Astrocyte (in vitro differentiated cells and primary cell): ENCODE measurements at regions not wholly inside any gene's neighbourhood (a gene's known extent, or its start where the extent isn't known, plus 50 kb on each side); places are given as distances from the start of the nearest gene placed in this dataset.

Experiments
- DNase-seq: peaks from one replicate; pipeline ENCODE4 v3.0.0-alpha.2; 2010; ENCODE audit warnings: low read depth
- FAIRE-seq: peaks from 2 replicates; lab custom pipeline; 2011; peaks lifted over from hg19 to GRCh38; lab: Jason Lieb, UNC
- H2AFZ ChIP-seq: 2 replicates; pipeline ENCODE4 v1.6.0; 2012; ENCODE audit warnings: low read depth, low read length, inconsistent platforms
- H3K27ac ChIP-seq: 2 replicates; pipeline ENCODE4 v1.5.1; 2011; ENCODE audit warnings: low read depth, low read length, inconsistent platforms
- H3K27me3 ChIP-seq: 2 replicates; pipeline ENCODE4 v1.6.0; 2011; ENCODE audit warnings: low read length, inconsistent platforms; ENCODE audit not compliant: insufficient read depth
- H3K36me3 ChIP-seq: 2 replicates; pipeline ENCODE4 v1.5.1; 2011; ENCODE audit warnings: low read length, inconsistent platforms; ENCODE audit not compliant: insufficient read depth
- H3K4me1 ChIP-seq: 2 replicates; pipeline ENCODE4 v1.5.1; 2011; ENCODE audit warnings: low read length, inconsistent platforms; ENCODE audit not compliant: insufficient read depth
- H3K4me2 ChIP-seq: 2 replicates; pipeline ENCODE4 v1.6.0; 2012; ENCODE audit warnings: low read length, inconsistent platforms
- H3K4me3 ChIP-seq: 2 replicates; pipeline ENCODE4 v1.5.1; 2011; ENCODE audit warnings: low read depth, mild to moderate bottlenecking, low read length, inconsistent platforms; ENCODE audit not compliant: insufficient read depth
- H3K79me2 ChIP-seq: 2 replicates; pipeline ENCODE4 v1.6.0; 2012; ENCODE audit warnings: mild to moderate bottlenecking, low read length, inconsistent platforms; ENCODE audit not compliant: insufficient read depth
- H3K9ac ChIP-seq: 2 replicates; pipeline ENCODE4 v1.6.0; 2012; ENCODE audit warnings: mild to moderate bottlenecking, low read length, inconsistent platforms
- H3K9me3 ChIP-seq: 2 replicates; pipeline ENCODE4 v1.5.1; 2012; ENCODE audit warnings: low read depth, mild to moderate bottlenecking, low read length, inconsistent platforms; ENCODE audit not compliant: insufficient read depth
- H4K20me1 ChIP-seq: 2 replicates; pipeline ENCODE4 v1.6.0; 2012; ENCODE audit warnings: low read length, inconsistent platforms; ENCODE audit not compliant: insufficient read depth
- H3K27ac Mint-ChIP-seq: one replicate; pipeline ENCODE4 v1.8.0; 2021; ENCODE audit warnings: mild to moderate bottlenecking, mixed read lengths; ENCODE audit not compliant: unreplicated experiment
- H3K27me3 Mint-ChIP-seq: one replicate; pipeline ENCODE4 v1.8.0; 2021; ENCODE audit warnings: low read depth, mixed read lengths; ENCODE audit not compliant: unreplicated experiment
- H3K36me3 Mint-ChIP-seq: one replicate; pipeline ENCODE4 v1.8.0; 2021; ENCODE audit warnings: low read depth, mixed read lengths; ENCODE audit not compliant: unreplicated experiment
- H3K4me1 Mint-ChIP-seq: one replicate; pipeline ENCODE4 v1.8.0; 2021; ENCODE audit warnings: low read depth, mixed read lengths; ENCODE audit not compliant: unreplicated experiment
- H3K4me3 Mint-ChIP-seq: one replicate; pipeline ENCODE4 v1.8.0; 2021; ENCODE audit warnings: mild to moderate bottlenecking, moderate library complexity, mixed read lengths; ENCODE audit not compliant: unreplicated experiment
- H3K9me3 Mint-ChIP-seq: one replicate; pipeline ENCODE4 v1.8.0; 2021; ENCODE audit warnings: mild to moderate bottlenecking, mixed read lengths; ENCODE audit not compliant: unreplicated experiment
- CTCF ChIP-seq: IDR thresholded peaks from 2 replicates; pipeline ENCODE4 v1.5.1; 2011; ENCODE audit warnings: low read depth, mild to moderate bottlenecking, inconsistent platforms, low read length, moderate library complexity; ENCODE audit not compliant: insufficient read depth
- EZH2 ChIP-seq: IDR thresholded peaks from 2 replicates; pipeline ENCODE4 v1.6.1; 2012; ENCODE audit warnings: mild to moderate bottlenecking, low read length, inconsistent platforms; ENCODE audit not compliant: insufficient read depth

- Histone ChIP-seq H3K4me2 (no peak overlapping the region), H3K27me3 (no peaks in the 10 kb centered on the region), H3K9me3 (no peaks in the 10 kb centered on the region), H2AFZ (no peak overlapping the region), H3K9ac (no peak overlapping the region), H3K4me3 (no peak overlapping the region), H3K36me3 (no peaks in the 10 kb centered on the region), H4K20me1 (no peaks in the 10 kb centered on the region), H3K4me1 (no peaks in the 10 kb centered on the region), H3K27ac (no peak overlapping the region), H3K79me2 (no peaks in the 10 kb centered on the region)
- no peak for TF ChIP-seq EZH2
- no peaks in the 10 kb centered on the region for H3K4me1 Mint-ChIP-seq
- no peaks in the 10 kb centered on the region for H3K9me3 Mint-ChIP-seq
- no peak overlapping the region for H3K27ac Mint-ChIP-seq
- DNase-seq = no peak
- FAIRE-seq = no peak
- H3K36me3 Mint-ChIP-seq = no peaks in the 10 kb centered on the region
- no peaks in the 10 kb centered on the region for H3K27me3 Mint-ChIP-seq
- H3K4me3 Mint-ChIP-seq = no peak overlapping the region
These were observed 120.8 kb upstream of the MEIS2 start for GRCh38 chr15:37220949-37221670.

GRCh38 chr15:37221671-37222145 is 121.4 kb upstream of the MEIS2 start:
- Mint-ChIP-seq H3K9me3 (no peaks in the 10 kb centered on the region), H3K27me3 (no peaks in the 10 kb centered on the region), H3K4me1 (no peaks in the 10 kb centered on the region), H3K27ac (no peak overlapping the region), H3K36me3 (no peaks in the 10 kb centered on the region), H3K4me3 (no peak overlapping the region)
- Histone ChIP-seq H3K4me2 (no peak overlapping the region), H3K27me3 (no peaks in the 10 kb centered on the region), H3K27ac (no peak overlapping the region), H4K20me1 (no peaks in the 10 kb centered on the region), H3K4me1 (no peaks in the 10 kb centered on the region), H2AFZ (no peak overlapping the region), H3K9me3 (no peaks in the 10 kb centered on the region), H3K79me2 (no peaks in the 10 kb centered on the region), H3K9ac (no peak overlapping the region), H3K4me3 (no peak overlapping the region), H3K36me3 (no peaks in the 10 kb centered on the region)
- DNase-seq = no peak
- no peak for FAIRE-seq
- TF ChIP-seq EZH2 (no peak), CTCF (no peak)

GRCh38 chr15:37223089-37223488 is 122.7 kb upstream of the MEIS2 start:
- no peaks in the 10 kb centered on the region for H3K4me1 Mint-ChIP-seq
- H3K27me3 Mint-ChIP-seq = no peaks in the 10 kb centered on the region
- no peaks in the 10 kb centered on the region for H3K9me3 Mint-ChIP-seq

More at GRCh38 chr15:37223089-37223488, 122.7 kb upstream of the MEIS2 start:
- DNase-seq = no peak
- Histone ChIP-seq H3K4me1 (no peaks in the 10 kb centered on the region), H4K20me1 (no peaks in the 10 kb centered on the region), H3K9ac (no peak overlapping the region), H3K4me3 (no peak overlapping the region), H3K79me2 (no peaks in the 10 kb centered on the region), H3K27ac (no peak overlapping the region), H3K27me3 (no peaks in the 10 kb centered on the region), H3K4me2 (no peak overlapping the region), H2AFZ (no peak overlapping the region), H3K9me3 (no peaks in the 10 kb centered on the region), H3K36me3 (no peaks in the 10 kb centered on the region)
- FAIRE-seq = no peak
- Mint-ChIP-seq H3K27ac (no peak overlapping the region), H3K36me3 (no peaks in the 10 kb centered on the region), H3K4me3 (no peak overlapping the region)
- TF ChIP-seq EZH2 = no peak
- TF ChIP-seq CTCF = no peak
